GM19240 (cell line): ENCODE measurements at regions not wholly inside any gene's neighbourhood (a gene's known extent, or its start where the extent isn't known, plus 50 kb on each side); places are given as distances from the start of the nearest gene placed in this dataset.
"Not testable (repeated sequence)": the region's sequence is repeated elsewhere in the genome, so short reads cannot be mapped to it uniquely, and the experiment has no call there.

Experiments
- DNase-seq: peaks from one replicate; pipeline ENCODE4 v3.0.0; 2011; ENCODE audit warnings: low spot score; ENCODE audit not compliant: insufficient read length

GRCh38 chr16:21487956-21488355 is 111.4 kb upstream of the METTL9 start:
- DNase-seq, result not testable (repeated sequence)

- DNase-seq, result not testable (repeated sequence)
These were observed 100.3 kb upstream of the METTL9 start for GRCh38 chr16:21499046-21499445.

GRCh38 chr16:21501223-21501868 is 98.0 kb upstream of the METTL9 start:
- DNase-seq, result not testable (repeated sequence)

GRCh38 chr16:21501869-21502667 is 97.3 kb upstream of the METTL9 start:
- DNase-seq, result peak; percentile 73

- not testable (repeated sequence) for DNase-seq
These were observed 95.8 kb upstream of the METTL9 start for GRCh38 chr16:21503574-21503920.

GRCh38 chr16:21503941-21504832 is 95.2 kb upstream of the METTL9 start:
- not testable (repeated sequence) for DNase-seq

GRCh38 chr16:21505751-21506520 is 93.4 kb upstream of the METTL9 start:
- not testable (repeated sequence) for DNase-seq

GRCh38 chr16:21506857-21507456 is 92.4 kb upstream of the METTL9 start:
- DNase-seq, result peak; percentile 52

GRCh38 chr16:21507631-21508305 is 91.6 kb upstream of the METTL9 start:
- DNase-seq, result not testable (repeated sequence)

- DNase-seq, result not testable (repeated sequence)
These were observed 90.5 kb upstream of the METTL9 start for GRCh38 chr16:21508661-21509436.

GRCh38 chr16:21509437-21510086 is 89.8 kb upstream of the METTL9 start:
- not testable (repeated sequence) for DNase-seq

GRCh38 chr16:21510869-21511255 is 88.5 kb upstream of the METTL9 start:
- DNase-seq, result not testable (repeated sequence)

GRCh38 chr16:21511315-21512210 is 87.8 kb upstream of the METTL9 start:
- not testable (repeated sequence) for DNase-seq

- DNase-seq, result not testable (repeated sequence)
These were observed 86.8 kb upstream of the METTL9 start for GRCh38 chr16:21512280-21513192.

- DNase-seq, result not testable (repeated sequence)
These were observed 86.0 kb upstream of the METTL9 start for GRCh38 chr16:21513337-21513741.

GRCh38 chr16:21513812-21514473 is 85.4 kb upstream of the METTL9 start:
- not testable (repeated sequence) for DNase-seq
